Activated CD4-positive, alpha-beta memory T cell treated with anti-CD3 and anti-CD28 coated beads, Interleukin-2, amount 10 ng/mL, durations not matched to agents 7 days and 5 days (primary cell): ENCODE measurements at regions not wholly inside any gene's neighbourhood (a gene's known extent, or its start where the extent isn't known, plus 50 kb on each side); places are given as distances from the start of the nearest gene placed in this dataset.
"Not testable (repeated sequence)": the region's sequence is repeated elsewhere in the genome, so short reads cannot be mapped to it uniquely, and the experiment has no call there.

ENCODE experiments used
- CTCF ChIA-PET: fragments of 350-600 bp; sonication (Branson Sonifier 250); formaldehyde crosslinking; loops from one replicate; lab custom pipeline; 2021; ENCODE audit warnings: antibody characterized with exemption, inconsistent platforms; lab: Charles Lee
- POLR2A ChIA-PET: fragments of 350-600 bp; sonication (Branson Sonifier 250); formaldehyde crosslinking; loops from one replicate; lab custom pipeline; 2021; ENCODE audit warnings: antibody characterized with exemption; lab: Charles Lee
- DNase-seq: peaks from one replicate; pipeline ENCODE4 v3.0.0-alpha.2; 2020
- H3K27ac Mint-ChIP-seq: one replicate; pipeline ENCODE4 v1.8.0; 2021; ENCODE audit warnings: mild to moderate bottlenecking, mixed read lengths
- H3K27me3 Mint-ChIP-seq: one replicate; pipeline ENCODE4 v1.8.0; 2021; ENCODE audit warnings: mixed read lengths
- H3K36me3 Mint-ChIP-seq: one replicate; pipeline ENCODE4 v1.8.0; 2021; ENCODE audit warnings: low read depth, mixed read lengths
- H3K4me1 Mint-ChIP-seq: one replicate; pipeline ENCODE4 v1.8.0; 2021; ENCODE audit warnings: mixed read lengths
- H3K4me3 Mint-ChIP-seq: one replicate; pipeline ENCODE4 v1.8.0; 2021; ENCODE audit warnings: mild to moderate bottlenecking, mixed read lengths
- H3K9me3 Mint-ChIP-seq: one replicate; pipeline ENCODE4 v1.8.0; 2021; ENCODE audit warnings: mixed read lengths

GRCh38 chr9:33623658-33624586 lies 99.9 kb downstream of the ANKRD18B start:
- POLR2A ChIA-PET = interaction anchor here (0.8 kb wide), 1 partner anchor 100 kb away, joined by 3 read pairs; no protein-coding TSS in a partner anchor
- Mint-ChIP-seq H3K36me3 (no peaks in the 10 kb centered on the region), H3K4me3 (no peak overlapping the region), H3K27ac (no peak overlapping the region), H3K27me3 (peaks cover 46% of the 10 kb centered on the region), H3K4me1 (peaks cover 7% of the 10 kb centered on the region), H3K9me3 (no peaks in the 10 kb centered on the region)
- peak; percentile 71 for DNase-seq
- CTCF ChIA-PET = interaction anchor here (0.6 to 11.5 kb wide), 38 partner anchors 10 to 697 kb away, joined by 3 to 248 read pairs (median 4); partner anchors contain the start of gene ANKRD18B

- POLR2A ChIA-PET, H3K4me3 Mint-ChIP-seq, H3K9me3 Mint-ChIP-seq, H3K4me1 Mint-ChIP-seq, H3K36me3 Mint-ChIP-seq, H3K27ac Mint-ChIP-seq, DNase-seq: not testable (repeated sequence)
- peaks cover 56% of the 10 kb centered on the region for H3K27me3 Mint-ChIP-seq
- CTCF ChIA-PET = interaction anchor here (1.7 to 11.5 kb wide), 2 partner anchors 93 to 150 kb away, joined by 3 to 248 read pairs; no protein-coding TSS in a partner anchor
Observed at GRCh38 chr9:33628318-33628717, 104.3 kb downstream of the ANKRD18B start.

GRCh38 chr9:33628865-33629410 lies 104.9 kb downstream of the ANKRD18B start:
- Mint-ChIP-seq H3K9me3 (no peaks in the 10 kb centered on the region), H3K27me3 (peaks cover 59% of the 10 kb centered on the region), H3K4me1 (peaks cover 3% of the 10 kb centered on the region), H3K27ac (no peak overlapping the region), H3K4me3 (no peak overlapping the region), H3K36me3 (no peaks in the 10 kb centered on the region)
- ChIA-PET POLR2A (interaction anchor here (0.6 kb wide), 1 partner anchor 108 kb away, joined by 4 read pairs; no protein-coding TSS in a partner anchor), CTCF (interaction anchor here (1.7 to 11.5 kb wide), 2 partner anchors 93 to 150 kb away, joined by 3 to 248 read pairs; no protein-coding TSS in a partner anchor)
- DNase-seq = no peak

- H3K9me3 Mint-ChIP-seq = no peaks in the 10 kb centered on the region
- ChIA-PET POLR2A (no interaction called here), CTCF (interaction anchor here (2.6 kb wide), 1 partner anchor 10 kb away, joined by 10 read pairs; no protein-coding TSS in a partner anchor)
- H3K27ac Mint-ChIP-seq = no peak overlapping the region
- no peak overlapping the region for H3K4me3 Mint-ChIP-seq
- no peak for DNase-seq
- peaks cover 73% of the 10 kb centered on the region for H3K27me3 Mint-ChIP-seq
- H3K36me3 Mint-ChIP-seq = no peaks in the 10 kb centered on the region
- H3K4me1 Mint-ChIP-seq = no peaks in the 10 kb centered on the region
Observed at GRCh38 chr9:33633636-33634035, 109.6 kb downstream of the ANKRD18B start.

- ChIA-PET CTCF (interaction anchor here (0.5 to 1.3 kb wide), 2 partner anchors 14 to 518 kb away, joined by 3 to 5 read pairs; no protein-coding TSS in a partner anchor), POLR2A (no interaction called here)
- no peak for DNase-seq
- H3K9me3 Mint-ChIP-seq = no peaks in the 10 kb centered on the region
- H3K27ac Mint-ChIP-seq = no peak overlapping the region
- H3K4me3 Mint-ChIP-seq = no peak overlapping the region
- H3K27me3 Mint-ChIP-seq = peaks cover 75% of the 10 kb centered on the region
- no peaks in the 10 kb centered on the region for H3K36me3 Mint-ChIP-seq
- no peaks in the 10 kb centered on the region for H3K4me1 Mint-ChIP-seq
Observed at GRCh38 chr9:33637881-33638280, 113.8 kb downstream of the ANKRD18B start.

GRCh38 chr9:33638391-33638915 lies 114.4 kb downstream of the ANKRD18B start:
- ChIA-PET CTCF (no interaction called here), POLR2A (no interaction called here)
- no peak overlapping the region for H3K27ac Mint-ChIP-seq
- DNase-seq = no peak
- no peaks in the 10 kb centered on the region for H3K36me3 Mint-ChIP-seq
- H3K9me3 Mint-ChIP-seq = no peaks in the 10 kb centered on the region
- H3K4me3 Mint-ChIP-seq = no peak overlapping the region
- no peaks in the 10 kb centered on the region for H3K4me1 Mint-ChIP-seq
- H3K27me3 Mint-ChIP-seq = peaks cover 78% of the 10 kb centered on the region

- DNase-seq = no peak
- H3K4me3 Mint-ChIP-seq = no peak overlapping the region
- ChIA-PET CTCF (no interaction called here), POLR2A (no interaction called here)
- H3K9me3 Mint-ChIP-seq = no peaks in the 10 kb centered on the region
- no peak overlapping the region for H3K27ac Mint-ChIP-seq
- H3K4me1 Mint-ChIP-seq = peaks cover 10% of the 10 kb centered on the region
- H3K36me3 Mint-ChIP-seq = no peaks in the 10 kb centered on the region
- H3K27me3 Mint-ChIP-seq = peaks cover 66% of the 10 kb centered on the region
Observed at GRCh38 chr9:33645706-33646105, 121.7 kb downstream of the ANKRD18B start.

GRCh38 chr9:33649463-33649862 lies 125.4 kb downstream of the ANKRD18B start:
- H3K27me3 Mint-ChIP-seq = peaks cover 66% of the 10 kb centered on the region
- no peak overlapping the region for H3K27ac Mint-ChIP-seq
- no peak overlapping the region for H3K4me3 Mint-ChIP-seq
- POLR2A ChIA-PET = no interaction called here
- no peaks in the 10 kb centered on the region for H3K9me3 Mint-ChIP-seq
- no peaks in the 10 kb centered on the region for H3K36me3 Mint-ChIP-seq
- CTCF ChIA-PET = interaction anchor here (1.1 kb wide), 1 partner anchor 25 kb away, joined by 7 read pairs; no protein-coding TSS in a partner anchor
- H3K4me1 Mint-ChIP-seq = peaks cover 10% of the 10 kb centered on the region
- DNase-seq = no peak

GRCh38 chr9:33651125-33651524 lies 127.1 kb downstream of the ANKRD18B start:
- no peak overlapping the region for H3K4me3 Mint-ChIP-seq
- peaks cover 73% of the 10 kb centered on the region for H3K27me3 Mint-ChIP-seq
- no peak for DNase-seq
- no peak overlapping the region for H3K27ac Mint-ChIP-seq
- ChIA-PET CTCF (interaction anchor here (1.2 kb wide), 1 partner anchor 24 kb away, joined by 3 read pairs; no protein-coding TSS in a partner anchor), POLR2A (no interaction called here)
- H3K36me3 Mint-ChIP-seq = no peaks in the 10 kb centered on the region
- no peaks in the 10 kb centered on the region for H3K9me3 Mint-ChIP-seq
- H3K4me1 Mint-ChIP-seq = peaks cover 10% of the 10 kb centered on the region

GRCh38 chr9:33659921-33660320 lies 135.4 kb upstream of the PRSS3 start:
- Mint-ChIP-seq H3K4me1 (no peaks in the 10 kb centered on the region), H3K36me3 (no peaks in the 10 kb centered on the region), H3K4me3 (no peak overlapping the region), H3K9me3 (no peaks in the 10 kb centered on the region), H3K27me3 (peaks cover 31% of the 10 kb centered on the region), H3K27ac (no peak overlapping the region)
- ChIA-PET CTCF (no interaction called here), POLR2A (no interaction called here)
- no peak for DNase-seq

GRCh38 chr9:33660772-33661171 lies 134.6 kb upstream of the PRSS3 start:
- Mint-ChIP-seq H3K4me3 (no peak overlapping the region), H3K27ac (no peak overlapping the region), H3K9me3 (no peaks in the 10 kb centered on the region), H3K4me1 (no peaks in the 10 kb centered on the region), H3K36me3 (no peaks in the 10 kb centered on the region), H3K27me3 (peaks cover 26% of the 10 kb centered on the region)
- ChIA-PET CTCF (no interaction called here), POLR2A (no interaction called here)
- no peak for DNase-seq

- ChIA-PET POLR2A (no interaction called here), CTCF (no interaction called here)
- no peak for DNase-seq
- H3K4me1 Mint-ChIP-seq = no peaks in the 10 kb centered on the region
- peaks cover 26% of the 10 kb centered on the region for H3K27me3 Mint-ChIP-seq
- H3K27ac Mint-ChIP-seq = no peak overlapping the region
- no peak overlapping the region for H3K4me3 Mint-ChIP-seq
- H3K36me3 Mint-ChIP-seq = no peaks in the 10 kb centered on the region
- no peaks in the 10 kb centered on the region for H3K9me3 Mint-ChIP-seq
Observed at GRCh38 chr9:33661176-33661575, 134.2 kb upstream of the PRSS3 start.

GRCh38 chr9:33662871-33663270 lies 132.5 kb upstream of the PRSS3 start:
- no peaks in the 10 kb centered on the region for H3K36me3 Mint-ChIP-seq
- ChIA-PET CTCF (interaction anchor here (1.1 kb wide), 1 partner anchor 39 kb away, joined by 3 read pairs; no protein-coding TSS in a partner anchor), POLR2A (no interaction called here)
- H3K9me3 Mint-ChIP-seq = no peaks in the 10 kb centered on the region
- no peak overlapping the region for H3K4me3 Mint-ChIP-seq
- H3K27ac Mint-ChIP-seq = no peak overlapping the region
- H3K4me1 Mint-ChIP-seq = no peaks in the 10 kb centered on the region
- peaks cover 26% of the 10 kb centered on the region for H3K27me3 Mint-ChIP-seq
- DNase-seq = no peak
